Prostate gland (tissue), 2 donors: ENCODE measurements at regions not wholly inside any gene's neighbourhood (a gene's known extent, or its start where the extent isn't known, plus 50 kb on each side); places are given as distances from the start of the nearest gene placed in this dataset.

Experiments
- DNase-seq: peaks from one replicate; pipeline ENCODE4 v3.0.0-alpha.2; 2019; ENCODE audit warnings: low spot score
- H3K27ac ChIP-seq, 2 donors: fragments of 200-600 bp; sonication (generic); 2 replicates each; pipeline ENCODE4 v1.5.1; 2017 to 2019
- H3K27me3 ChIP-seq: fragments of 200-600 bp; sonication (generic); replicated peaks from 2 replicates; pipeline ENCODE4 v1.5.1; 2019; ENCODE audit not compliant: insufficient read depth
- H3K36me3 ChIP-seq, 2 donors: fragments of 200-600 bp; sonication (generic); 1 replicate in 1 of 2; 2 replicates in 1 of 2; pipeline versions ENCODE4 v1.5.1 to v1.8.1; 2017 to 2019
- H3K4me1 ChIP-seq: fragments of 200-600 bp; sonication (generic); replicated peaks from 2 replicates; pipeline ENCODE4 v1.5.1; 2019
- H3K4me3 ChIP-seq, 2 donors: fragments of 200-600 bp; sonication (generic); 2 replicates each; pipeline ENCODE4 v1.5.1; 2017 to 2019
- H3K9me3 ChIP-seq: fragments of 200-600 bp; sonication (generic); 2 replicates; pipeline ENCODE4 v1.5.1; 2017
- CTCF ChIP-seq, 4 experiments: fragments of 200-600 bp in 2 of 4; fragments of 450-650 bp in 2 of 4; sonication (generic) in 2 of 4; IDR thresholded peaks; 1 replicate in 3 of 4; 2 replicates in 1 of 4; pipeline ENCODE4 v1.5.1; 2016 to 2019; ENCODE audit warnings: antibody characterized with exemption in 4 of 4, mild to moderate bottlenecking in 2 of 4, moderate library complexity in 2 of 4
- POLR2A ChIP-seq: fragments of 450-650 bp; IDR thresholded peaks from one replicate; pipeline ENCODE4 v1.6.1; 2016; ENCODE audit warnings: antibody characterized with exemption, mild to moderate bottlenecking
- POLR2AphosphoS5 ChIP-seq: sonication (generic); formaldehyde crosslinking; IDR thresholded peaks from one replicate; pipeline ENCODE4 v1.6.1; 2017; ENCODE audit warnings: antibody characterized with exemption
- WGBS: methylation state at CpG from one replicate; pipeline ENCODE4 v1.1.5; 2018; 5-methylcytosine and 5-hydroxymethylcytosine counted together
- intact Hi-C: fragments of 100-400 bp; cut with DNase I; formaldehyde crosslinking; loops from one replicate; pipeline ENCODE4 v1.14.2; 2022

- no peak for DNase-seq
- H3K4me1 ChIP-seq: no peaks in the 10 kb centered on the region
- WGBS: 78% methylated on average over 6 of the region's 6 CpGs
- H3K27me3 ChIP-seq: no peaks in the 10 kb centered on the region
- H3K9me3 ChIP-seq: no peaks in the 10 kb centered on the region
- TF ChIP-seq CTCF (IDR thresholded peaks at IDR 0.05) (no peak), POLR2AphosphoS5 (no peak), POLR2A (no peak)
- intact Hi-C loops: no loop called here
- H3K36me3 ChIP-seq: no peaks in the 10 kb centered on the region
- H3K4me3 ChIP-seq: no peak overlapping the region
- H3K27ac ChIP-seq: no peak overlapping the region
These were observed 167.9 kb upstream of the VLDLR start for GRCh38 chr9:2453701-2454100.

GRCh38 chr9:2459756-2460155 lies 161.8 kb upstream of the VLDLR start:
- Histone ChIP-seq H3K4me3 (no peak overlapping the region), H3K36me3 (no peaks in the 10 kb centered on the region), H3K4me1 (no peaks in the 10 kb centered on the region), H3K27ac (no peak overlapping the region), H3K9me3 (no peaks in the 10 kb centered on the region), H3K27me3 (no peaks in the 10 kb centered on the region)
- DNase-seq: no peak
- no peak for TF ChIP-seq POLR2A
- TF ChIP-seq CTCF (IDR thresholded peaks at IDR 0.05): no peak
- no peak for TF ChIP-seq POLR2AphosphoS5
- intact Hi-C loops: no loop called here
- 26% methylated on average over 3 of the region's 3 CpGs for WGBS

- Histone ChIP-seq H3K4me3 (no peak overlapping the region), H3K27me3 (no peaks in the 10 kb centered on the region), H3K27ac (no peak overlapping the region), H3K9me3 (no peaks in the 10 kb centered on the region), H3K4me1 (no peaks in the 10 kb centered on the region), H3K36me3 (no peaks in the 10 kb centered on the region)
- DNase-seq: no peak
- TF ChIP-seq POLR2A (no peak), POLR2AphosphoS5 (no peak), CTCF (IDR thresholded peaks at IDR 0.05) (no peak)
- WGBS: 69% methylated on average over 5 of the region's 5 CpGs
- intact Hi-C loops: no loop called here
These were observed 159.7 kb upstream of the VLDLR start for GRCh38 chr9:2461892-2462291.

GRCh38 chr9:2464624-2465023 lies 157.0 kb upstream of the VLDLR start:
- TF ChIP-seq CTCF (IDR thresholded peaks at IDR 0.05) (no peak), POLR2A (no peak), POLR2AphosphoS5 (no peak)
- H3K4me3 ChIP-seq: no peak overlapping the region
- H3K27me3 ChIP-seq: no peaks in the 10 kb centered on the region
- no peaks in the 10 kb centered on the region for H3K4me1 ChIP-seq
- no peaks in the 10 kb centered on the region for H3K9me3 ChIP-seq
- H3K27ac ChIP-seq: no peak overlapping the region
- no peak for DNase-seq
- no peaks in the 10 kb centered on the region for H3K36me3 ChIP-seq
- WGBS: 97% methylated on average over 2 of the region's 2 CpGs
- intact Hi-C loops: no loop called here

GRCh38 chr9:2465516-2465915 lies 156.1 kb upstream of the VLDLR start:
- Histone ChIP-seq H3K36me3 (no peaks in the 10 kb centered on the region), H3K9me3 (no peaks in the 10 kb centered on the region), H3K27me3 (no peaks in the 10 kb centered on the region), H3K4me3 (no peak overlapping the region), H3K4me1 (no peaks in the 10 kb centered on the region), H3K27ac (no peak overlapping the region)
- DNase-seq: no peak
- 87% methylated on average over 2 of the region's 2 CpGs for WGBS
- TF ChIP-seq CTCF (IDR thresholded peaks at IDR 0.05) (no peak), POLR2AphosphoS5 (no peak), POLR2A (no peak)
- intact Hi-C loops: no loop called here
